OCI-LY3 (cell line): ENCODE measurements at regions not wholly inside any gene's neighbourhood (a gene's known extent, or its start where the extent isn't known, plus 50 kb on each side); places are given as distances from the start of the nearest gene placed in this dataset.

ENCODE experiments used
- EZH2phosphoT487 ChIP-seq: fragments of 200-600 bp; shearing (Covaris generic); IDR thresholded peaks from 2 replicates; pipeline ENCODE4 v1.6.1; 2018; ENCODE audit warnings: antibody characterized with exemption, mixed run types, low read depth
- TF ChIP-seq, protein P1 (sequence below): fragments of 200-600, 300-600 bp; sonication (generic); IDR thresholded peaks from 2 replicates; pipeline ENCODE4 v1.5.1; 2014; ENCODE audit warnings: antibody characterized with exemption, low read length, low read depth

DNA sequence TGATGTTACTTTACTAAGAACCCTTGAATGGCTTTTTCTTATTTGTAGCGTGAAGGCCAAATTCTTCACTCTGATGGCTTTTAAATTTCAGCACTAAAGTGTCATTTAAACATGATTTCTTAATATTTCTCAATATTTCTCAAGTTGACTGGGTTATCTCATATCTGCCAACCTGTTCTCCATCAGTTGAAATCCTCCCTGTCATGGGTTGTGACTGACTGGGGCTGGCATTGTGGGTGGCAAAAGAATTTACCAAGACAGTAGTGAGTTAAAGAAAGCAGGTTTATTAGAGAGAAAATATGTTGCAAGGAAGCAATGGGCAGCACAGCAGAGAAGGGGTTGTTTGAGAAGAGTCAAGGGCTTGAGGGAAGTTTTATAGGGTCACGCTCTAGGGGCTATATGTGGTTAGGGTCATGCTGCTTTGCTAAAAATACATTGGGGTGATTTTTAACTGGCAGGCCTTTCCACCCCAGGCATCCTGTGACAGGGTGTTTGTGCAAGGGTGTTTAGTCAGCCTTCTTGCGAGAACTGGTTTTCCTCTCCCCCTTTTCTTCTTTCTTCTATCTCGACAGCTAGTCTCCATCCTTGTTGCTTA lies 232.8 kb upstream of the SEL1L start:
- TF ChIP-seq, protein P1, sequence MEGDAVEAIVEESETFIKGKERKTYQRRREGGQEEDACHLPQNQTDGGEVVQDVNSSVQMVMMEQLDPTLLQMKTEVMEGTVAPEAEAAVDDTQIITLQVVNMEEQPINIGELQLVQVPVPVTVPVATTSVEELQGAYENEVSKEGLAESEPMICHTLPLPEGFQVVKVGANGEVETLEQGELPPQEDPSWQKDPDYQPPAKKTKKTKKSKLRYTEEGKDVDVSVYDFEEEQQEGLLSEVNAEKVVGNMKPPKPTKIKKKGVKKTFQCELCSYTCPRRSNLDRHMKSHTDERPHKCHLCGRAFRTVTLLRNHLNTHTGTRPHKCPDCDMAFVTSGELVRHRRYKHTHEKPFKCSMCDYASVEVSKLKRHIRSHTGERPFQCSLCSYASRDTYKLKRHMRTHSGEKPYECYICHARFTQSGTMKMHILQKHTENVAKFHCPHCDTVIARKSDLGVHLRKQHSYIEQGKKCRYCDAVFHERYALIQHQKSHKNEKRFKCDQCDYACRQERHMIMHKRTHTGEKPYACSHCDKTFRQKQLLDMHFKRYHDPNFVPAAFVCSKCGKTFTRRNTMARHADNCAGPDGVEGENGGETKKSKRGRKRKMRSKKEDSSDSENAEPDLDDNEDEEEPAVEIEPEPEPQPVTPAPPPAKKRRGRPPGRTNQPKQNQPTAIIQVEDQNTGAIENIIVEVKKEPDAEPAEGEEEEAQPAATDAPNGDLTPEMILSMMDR: no peak
- no peak for TF ChIP-seq EZH2phosphoT487
